SK-N-SH (cell line): ENCODE measurements at regions not wholly inside any gene's neighbourhood (a gene's known extent, or its start where the extent isn't known, plus 50 kb on each side); places are given as distances from the start of the nearest gene placed in this dataset.

ENCODE experiments used
- CTCF ChIA-PET: fragments of 300-600, 350-600 bp; formaldehyde crosslinking; extraction: SDS; loops from one replicate; lab custom pipeline; 2021; lab: Yijun Ruan, JAX
- POLR2A ChIA-PET: fragments of 350-600 bp; sonication (Branson Sonifier 250); formaldehyde crosslinking; extraction: SDS; loops from one replicate; lab custom pipeline; 2020; ENCODE audit warnings: antibody characterized with exemption, inconsistent platforms; lab: Yijun Ruan, JAX
- DNase-seq: peaks from one replicate; pipeline ENCODE4 v3.0.0; 2012
- H2AFZ ChIP-seq: fragments of 200-600 bp; sonication (generic); 2 replicates; pipeline ENCODE4 v1.8.1; 2016; ENCODE audit warnings: antibody characterized with exemption, mild to moderate bottlenecking, low read depth
- H3F3A ChIP-seq: fragments of 200-600 bp; sonication (generic); replicated peaks from 2 replicates; pipeline ENCODE3; 2016; ENCODE audit warnings: antibody characterized with exemption, mild to moderate bottlenecking; ENCODE audit not compliant: insufficient read depth
- H3K27ac ChIP-seq, 2 experiments: fragments of 200-500 bp in 1 of 2; fragments of 200-600 bp in 1 of 2; sonication (Bioruptor generic) in 1 of 2; sonication (generic), shearing (Covaris generic) in 1 of 2; 2 replicates each; pipeline versions ENCODE4 v1.5.1 to v1.6.1; 2014 to 2016; ENCODE audit warnings: low read depth in 2 of 2, inconsistent platforms in 1 of 2, low read length in 1 of 2, mild to moderate bottlenecking in 1 of 2, mixed read lengths in 1 of 2
- H3K27me3 ChIP-seq: fragments of 200-600 bp; sonication (generic), shearing (Covaris generic); 2 replicates; pipeline ENCODE4 v1.6.1; 2016; ENCODE audit warnings: mixed run types; ENCODE audit not compliant: insufficient read depth
- H3K36me3 ChIP-seq, 2 experiments: fragments of 200-500 bp in 1 of 2; fragments of 200-600 bp in 1 of 2; sonication (Bioruptor generic) in 1 of 2; sonication (generic) in 1 of 2; replicated peaks in 1 of 2; 2 replicates each; pipeline versions ENCODE3 to v1.5.1; 2014 to 2016; ENCODE audit warnings: low read length in 1 of 2, mild to moderate bottlenecking in 1 of 2; ENCODE audit not compliant: insufficient read depth in 2 of 2, control insufficient read depth in 1 of 2
- H3K4me1 ChIP-seq, 2 experiments: fragments of 200-500 bp in 1 of 2; fragments of 200-600 bp in 1 of 2; sonication (Bioruptor generic) in 1 of 2; sonication (generic), shearing (Covaris generic) in 1 of 2; 2 replicates each; pipeline versions ENCODE4 v1.5.1 to v1.6.1; 2014 to 2016; ENCODE audit warnings: low read depth in 1 of 2, low read length in 1 of 2, mixed run types in 1 of 2; ENCODE audit not compliant: insufficient read depth in 2 of 2, control insufficient read depth in 1 of 2
- H3K4me2 ChIP-seq: fragments of 200-600 bp; sonication (generic), shearing (Covaris generic); 2 replicates; pipeline ENCODE4 v1.6.1; 2017; ENCODE audit warnings: mixed run types
- H3K4me3 ChIP-seq, 2 experiments: fragments of 200-500 bp in 1 of 2; fragments of 200-600 bp in 1 of 2; sonication (Bioruptor generic) in 1 of 2; sonication (generic), shearing (Covaris generic) in 1 of 2; 2 replicates each; pipeline versions ENCODE4 v1.5.1 to v1.8.1; 2014 to 2016; ENCODE audit warnings: low read depth in 2 of 2, inconsistent platforms in 1 of 2, low read length in 1 of 2, mild to moderate bottlenecking in 1 of 2, mixed read lengths in 1 of 2, moderate library complexity in 1 of 2
- H3K79me2 ChIP-seq: fragments of 200-600 bp; sonication (generic); 2 replicates; pipeline ENCODE4 v1.8.1; 2017; ENCODE audit warnings: mild to moderate bottlenecking; ENCODE audit not compliant: insufficient read depth
- H3K9ac ChIP-seq: fragments of 200-600 bp; sonication (generic); 2 replicates; pipeline ENCODE4 v1.6.1; 2017; ENCODE audit warnings: mixed run types
- H3K9me2 ChIP-seq: fragments of 200-600 bp; sonication (generic); 2 replicates; pipeline ENCODE4 v1.6.1; 2017; ENCODE audit warnings: mixed run types
- H3K9me3 ChIP-seq: fragments of 200-600 bp; sonication (generic); 2 replicates; pipeline ENCODE4 v1.6.1; 2017; ENCODE audit warnings: mixed run types, mild to moderate bottlenecking, moderate library complexity
- H4K20me1 ChIP-seq: fragments of 200-600 bp; sonication (generic); 2 replicates; pipeline ENCODE4 v1.6.1; 2017; ENCODE audit warnings: mild to moderate bottlenecking, mixed run types; ENCODE audit not compliant: insufficient read depth
- CHD2 ChIP-seq: fragments of 150-350 bp; IDR thresholded peaks from 2 replicates; pipeline ENCODE4 v1.6.1; 2018; ENCODE audit warnings: low read length; ENCODE audit not compliant: partially characterized antibody
- CTCF ChIP-seq: fragments of 200-600 bp; sonication (generic); IDR thresholded peaks from 2 replicates; pipeline ENCODE4 v1.6.1; 2017; ENCODE audit warnings: antibody characterized with exemption, mild to moderate bottlenecking, moderate library complexity
- ELF1 ChIP-seq: IDR thresholded peaks from 2 replicates; pipeline ENCODE4 v1.4.0; 2012
- EP300 ChIP-seq, 2 experiments: IDR thresholded peaks; 2 replicates each; pipeline versions ENCODE4 v1.4.0 to v1.6.1; 2012; ENCODE audit warnings: borderline replicate concordance in 1 of 2, low read depth in 1 of 2, low read length in 1 of 2
- FOSL2 ChIP-seq: IDR thresholded peaks from 2 replicates; pipeline ENCODE4 v1.4.0; 2012; ENCODE audit warnings: low read depth, mild to moderate bottlenecking, moderate library complexity, borderline replicate concordance
- FOXJ3 ChIP-seq: sonication (generic); formaldehyde crosslinking; IDR thresholded peaks from 2 replicates; pipeline ENCODE4 v1.5.1; 2020; ENCODE audit warnings: mild to moderate bottlenecking, missing genetic modification reagents
- FOXM1 ChIP-seq: IDR thresholded peaks from 2 replicates; pipeline ENCODE4 v1.4.0; 2012; ENCODE audit warnings: low read depth, mild to moderate bottlenecking
- GATA2 ChIP-seq: sonication (generic); formaldehyde crosslinking; IDR thresholded peaks from 2 replicates; pipeline ENCODE4 v1.5.0; 2020; ENCODE audit warnings: mild to moderate bottlenecking, missing genetic modification reagents
- IRF3 ChIP-seq: fragments of 150-350 bp; IDR thresholded peaks from 2 replicates; pipeline ENCODE4 v1.6.1; 2016; ENCODE audit warnings: mild to moderate bottlenecking, low read depth, low read length
- JUND ChIP-seq: IDR thresholded peaks from 2 replicates; pipeline ENCODE4 v1.4.0; 2012
- MAX ChIP-seq: IDR thresholded peaks from 2 replicates; pipeline ENCODE4 v1.4.0; 2012; ENCODE audit warnings: low read depth
- MEF2A ChIP-seq: IDR thresholded peaks from 2 replicates; pipeline ENCODE4 v1.4.0; 2012; ENCODE audit warnings: low read depth, borderline replicate concordance
- NRF1 ChIP-seq: IDR thresholded peaks from 2 replicates; pipeline ENCODE4 v1.6.1; 2012; ENCODE audit warnings: low read depth, mild to moderate bottlenecking, low read length
- PBX3 ChIP-seq: IDR thresholded peaks from 2 replicates; pipeline ENCODE4; 2012
- RAD21 ChIP-seq: IDR thresholded peaks from 2 replicates; pipeline ENCODE4 v1.6.1; 2012; ENCODE audit warnings: mild to moderate bottlenecking, low read length
- RCOR1 ChIP-seq: fragments of 150-350 bp; IDR thresholded peaks from 2 replicates; pipeline ENCODE4 v1.6.1; 2017; ENCODE audit warnings: antibody characterized with exemption, low read length
- RXRA ChIP-seq: IDR thresholded peaks from 2 replicates; pipeline ENCODE4 v1.4.0; 2012; ENCODE audit warnings: low read depth, mild to moderate bottlenecking, borderline replicate concordance
- TCF12 ChIP-seq: IDR thresholded peaks from 2 replicates; pipeline ENCODE4 v1.4.0; 2012
- TEAD4 ChIP-seq: IDR thresholded peaks from 2 replicates; pipeline ENCODE4 v1.4.0; 2012; ENCODE audit warnings: mild to moderate bottlenecking, borderline replicate concordance; ENCODE audit not compliant: insufficient read depth
- USF1 ChIP-seq: IDR thresholded peaks from 2 replicates; pipeline ENCODE4 v1.4.0; 2012; ENCODE audit warnings: low read depth, borderline replicate concordance
- YY1 ChIP-seq: IDR thresholded peaks from 2 replicates; pipeline ENCODE4 v1.4.0; 2012; ENCODE audit warnings: low read depth, mild to moderate bottlenecking
- WGBS: methylation state at CpG from one replicate; pipeline ENCODE4 v1.1.6; 2017; ENCODE audit warnings: low lambda C conversion rate; 5-methylcytosine and 5-hydroxymethylcytosine counted together

- 44% methylated on average over 5 of the region's 5 CpGs for WGBS
These were observed 87.7 kb upstream of the KLF4 start for GRCh38 chr9:107577140-107577776.

GRCh38 chr9:107571148-107571547 is 81.6 kb upstream of the KLF4 start:
- POLR2A ChIA-PET, result no interaction called here
- TF ChIP-seq NRF1, result no peak
- no peak for TF ChIP-seq FOXM1
- no peak for TF ChIP-seq TEAD4
- no peak for TF ChIP-seq TCF12
- TF ChIP-seq ELF1, result no peak
- TF ChIP-seq EP300 (IDR thresholded peaks at IDR 0.05; ENCODE audit: borderline replicate concordance in 1 of 2, low read depth in 1 of 2, low read length in 1 of 2), result no peak
- TF ChIP-seq CHD2, result no peak
- TF ChIP-seq MEF2A, result no peak
- TF ChIP-seq GATA2 (CRISPR knock-in tag), result no peak
- TF ChIP-seq CTCF, result no peak
- no peak for TF ChIP-seq IRF3
- TF ChIP-seq RAD21, result no peak
- TF ChIP-seq RXRA, result no peak
- TF ChIP-seq MAX, result no peak
- no peak for TF ChIP-seq USF1

More at GRCh38 chr9:107577140-107577776, 87.7 kb upstream of the KLF4 start:
- ChIA-PET POLR2A (no interaction called here), CTCF (interaction anchor here (0.6 kb wide), 1 partner anchor 367 kb away, joined by 3 read pairs; no protein-coding TSS in a partner anchor)
- H3K27ac ChIP-seq, result no peak overlapping the region
- H3K79me2 ChIP-seq, result no peaks in the 10 kb centered on the region
- peaks cover 5% of the 10 kb centered on the region; the same call in 1 of the 2 replicates for H3K27me3 ChIP-seq
- H2AFZ ChIP-seq, result no peak overlapping the region
- H3K9me2 ChIP-seq, result no peaks in the 10 kb centered on the region
- no peaks in the 10 kb centered on the region for H3K36me3 ChIP-seq
- H3K4me3 ChIP-seq, result no peak overlapping the region
- H3K4me1 ChIP-seq, result no peaks in the 10 kb centered on the region
- peaks cover 7% of the 10 kb centered on the region for H3F3A ChIP-seq
- H3K9ac ChIP-seq, result no peak overlapping the region
- no peak overlapping the region for H3K4me2 ChIP-seq
- DNase-seq, result no peak
- no peaks in the 10 kb centered on the region for H4K20me1 ChIP-seq
- TF ChIP-seq FOXJ3, result no peak
- TF ChIP-seq FOSL2, result no peak
- TF ChIP-seq RAD21, result no peak
- TF ChIP-seq RCOR1, result no peak
- TF ChIP-seq YY1, result no peak
- no peak for TF ChIP-seq JUND
- no peak for TF ChIP-seq PBX3
- TF ChIP-seq IRF3, result no peak
- no peak for TF ChIP-seq CHD2
- TF ChIP-seq ELF1, result no peak
- no peaks in the 10 kb centered on the region for H3K9me3 ChIP-seq

More at GRCh38 chr9:107571148-107571547, 81.6 kb upstream of the KLF4 start:
- Histone ChIP-seq H2AFZ (no peak overlapping the region), H4K20me1 (no peaks in the 10 kb centered on the region), H3K79me2 (no peaks in the 10 kb centered on the region), H3K27ac (no peak overlapping the region), H3K9me3 (no peaks in the 10 kb centered on the region), H3K4me3 (no peak overlapping the region), H3K27me3 (peaks cover 8% of the 10 kb centered on the region; the same call in 1 of the 2 replicates), H3K36me3 (no peaks in the 10 kb centered on the region), H3K4me1 (no peaks in the 10 kb centered on the region), H3K9ac (no peak overlapping the region), H3F3A (no peaks in the 10 kb centered on the region), H3K4me2 (no peak overlapping the region), H3K9me2 (no peaks in the 10 kb centered on the region)
- 35% methylated on average over 1 of the region's 1 CpG for WGBS
- DNase-seq, result no peak
- CTCF ChIA-PET, result no interaction called here
